ENCODE measurements at regions not wholly inside any gene's neighbourhood (a gene's known extent, or its start where the extent isn't known, plus 50 kb on each side); places are given as distances from the start of the nearest gene placed in this dataset.

DNA sequence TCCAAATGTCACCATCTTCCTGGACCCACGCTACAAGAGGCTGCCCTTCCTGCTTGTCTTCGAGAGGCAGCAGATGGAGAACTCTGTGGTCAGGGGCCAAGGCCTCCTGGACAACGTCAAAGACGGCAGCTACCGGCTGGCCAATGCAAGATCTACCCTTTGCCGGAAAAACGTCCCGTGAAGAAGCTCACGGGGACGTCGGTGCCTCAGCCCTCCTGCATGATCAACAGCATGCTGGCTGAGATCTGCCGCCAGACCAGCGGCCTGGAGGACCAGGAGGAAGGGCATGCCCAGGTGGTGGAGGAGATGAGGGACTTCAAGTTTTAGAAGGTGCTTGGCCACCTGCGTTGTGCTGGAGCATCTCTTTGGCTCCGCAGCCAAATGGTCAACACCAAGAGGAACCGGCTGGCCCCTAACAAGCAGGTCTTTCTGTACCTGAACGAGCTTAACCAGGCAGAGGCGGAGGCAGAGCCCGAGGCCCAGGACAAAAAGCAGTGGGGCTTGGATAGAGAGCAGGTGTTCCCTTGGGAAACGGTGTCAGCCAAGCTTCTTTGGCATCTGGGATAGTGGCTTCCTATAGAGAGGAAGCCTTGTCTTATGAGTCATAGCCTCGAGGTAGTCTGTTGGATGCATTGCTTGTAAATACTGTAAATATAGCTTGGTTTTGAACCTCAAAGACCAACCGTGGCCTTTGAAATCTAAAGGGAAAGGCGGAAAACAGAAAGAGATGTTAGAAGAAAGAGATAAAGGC, 94.8 kb upstream of the ELOVL6 start:
- Histone ChIP-seq H3K4me1 (ENCODE audit: control insufficient read depth in 2 of 2, insufficient read depth in 2 of 2, low read length in 2 of 2) (no peaks in the 10 kb centered on the region), H3K27ac (ENCODE audit: low read depth in 2 of 2, low read length in 2 of 2) (no peak overlapping the region), H3K9ac (ENCODE audit: low read depth in 1 of 2, low read length in 2 of 2) (no peak overlapping the region), H3K4me3 (ENCODE audit: low read length in 2 of 2) (no peak overlapping the region), H3K27me3 (ENCODE audit: control insufficient read depth in 2 of 2, insufficient read depth in 2 of 2, low read length in 2 of 2) (peaks cover 0 to 3% of the 10 kb centered on the region in 2 donors), H3K36me3 (ENCODE audit: control insufficient read depth in 2 of 2, insufficient read depth in 2 of 2, low read length in 2 of 2) (no peaks in the 10 kb centered on the region), H3K9me3 (ENCODE audit: control insufficient read depth in 2 of 2, low read length in 2 of 2) (no peaks in the 10 kb centered on the region)

DNA sequence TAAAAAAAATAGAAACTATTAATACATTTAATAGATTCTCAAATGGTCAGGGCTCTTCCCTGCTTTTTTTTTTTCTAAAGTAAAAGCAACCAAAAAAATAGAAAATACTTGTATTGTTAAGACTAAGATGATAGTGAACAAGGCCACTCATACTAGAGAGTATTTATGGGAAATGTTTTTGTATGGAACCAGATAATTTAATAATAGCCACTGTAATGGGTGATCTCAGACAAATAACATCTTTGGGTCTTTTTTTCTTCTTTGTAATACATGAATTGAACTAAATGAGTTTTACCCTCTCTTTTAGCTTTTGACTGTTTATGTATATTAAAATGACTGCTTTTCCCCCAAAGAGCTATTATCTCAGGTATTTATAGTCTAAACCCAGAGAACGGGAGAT, 92.1 kb upstream of the ELOVL6 start:
- Histone ChIP-seq H3K36me3 (ENCODE audit: control insufficient read depth in 2 of 2, insufficient read depth in 2 of 2, low read length in 2 of 2) (no peaks in the 10 kb centered on the region), H3K27ac (ENCODE audit: low read depth in 2 of 2, low read length in 2 of 2) (no peak overlapping the region), H3K9me3 (ENCODE audit: control insufficient read depth in 2 of 2, low read length in 2 of 2) (no peaks in the 10 kb centered on the region), H3K4me1 (ENCODE audit: control insufficient read depth in 2 of 2, insufficient read depth in 2 of 2, low read length in 2 of 2) (no peaks in the 10 kb centered on the region), H3K9ac (ENCODE audit: low read depth in 1 of 2, low read length in 2 of 2) (no peak overlapping the region), H3K27me3 (ENCODE audit: control insufficient read depth in 2 of 2, insufficient read depth in 2 of 2, low read length in 2 of 2) (peaks cover 0 to 3% of the 10 kb centered on the region in 2 donors), H3K4me3 (ENCODE audit: low read length in 2 of 2) (no peak overlapping the region)

DNA sequence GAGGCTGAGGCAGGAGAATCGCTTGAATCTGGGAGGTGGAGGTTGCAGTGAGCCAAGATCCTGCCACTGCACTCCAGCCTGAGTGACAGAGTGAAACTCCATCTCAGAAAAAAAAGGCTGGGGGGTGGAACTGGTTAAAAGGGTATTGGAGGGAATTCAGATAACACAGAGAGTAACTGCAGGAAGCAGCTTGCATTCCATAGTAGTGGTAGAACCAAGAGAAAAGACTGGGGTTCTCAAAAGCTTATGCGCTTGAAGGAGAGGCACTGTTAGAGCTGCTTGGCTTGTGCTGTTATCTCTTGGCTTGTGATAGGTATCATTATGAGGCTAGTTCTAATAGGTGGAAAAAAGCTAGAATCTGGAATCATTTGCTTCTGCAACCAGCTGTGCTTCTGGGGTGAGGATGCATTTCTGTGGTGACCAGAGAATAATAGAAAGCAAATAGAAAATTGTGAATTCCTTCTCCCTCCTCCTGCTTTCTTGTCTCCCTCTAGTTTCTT, 91.2 kb upstream of the ELOVL6 start:
- Histone ChIP-seq H3K27ac (ENCODE audit: low read depth in 2 of 2, low read length in 2 of 2) (no peak overlapping the region), H3K27me3 (ENCODE audit: control insufficient read depth in 2 of 2, insufficient read depth in 2 of 2, low read length in 2 of 2) (peaks cover 0 to 3% of the 10 kb centered on the region in 2 donors), H3K4me1 (ENCODE audit: control insufficient read depth in 2 of 2, insufficient read depth in 2 of 2, low read length in 2 of 2) (no peaks in the 10 kb centered on the region), H3K9ac (ENCODE audit: low read depth in 1 of 2, low read length in 2 of 2) (no peak overlapping the region), H3K9me3 (ENCODE audit: control insufficient read depth in 2 of 2, low read length in 2 of 2) (no peaks in the 10 kb centered on the region), H3K36me3 (ENCODE audit: control insufficient read depth in 2 of 2, insufficient read depth in 2 of 2, low read length in 2 of 2) (no peaks in the 10 kb centered on the region), H3K4me3 (ENCODE audit: low read length in 2 of 2) (no peak overlapping the region)

DNA sequence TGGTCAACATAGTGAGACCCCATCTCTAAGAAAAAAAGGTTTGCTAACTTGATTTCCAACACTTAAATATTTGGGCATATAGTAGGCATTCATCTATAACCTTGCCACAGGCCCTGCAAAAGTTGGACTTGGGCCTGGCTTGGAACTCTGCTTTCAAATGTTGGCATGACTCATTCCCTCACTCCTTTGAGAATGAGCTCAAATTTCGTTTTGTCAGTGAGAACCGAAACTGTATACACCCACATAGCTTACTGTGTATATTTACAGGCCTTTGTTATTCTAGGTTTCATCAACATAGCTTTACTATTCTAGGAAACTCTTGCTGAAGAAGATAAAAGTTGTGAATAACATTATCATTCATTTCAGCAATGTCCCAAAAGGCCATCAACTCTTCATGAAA, 88.7 kb upstream of the ELOVL6 start:
- Histone ChIP-seq H3K4me1 (ENCODE audit: control insufficient read depth in 2 of 2, insufficient read depth in 2 of 2, low read length in 2 of 2) (no peaks in the 10 kb centered on the region), H3K4me3 (ENCODE audit: low read length in 2 of 2) (no peak overlapping the region), H3K27ac (ENCODE audit: low read depth in 2 of 2, low read length in 2 of 2) (no peak overlapping the region), H3K36me3 (ENCODE audit: control insufficient read depth in 2 of 2, insufficient read depth in 2 of 2, low read length in 2 of 2) (no peaks in the 10 kb centered on the region), H3K9ac (ENCODE audit: low read depth in 1 of 2, low read length in 2 of 2) (no peak overlapping the region), H3K27me3 (ENCODE audit: control insufficient read depth in 2 of 2, insufficient read depth in 2 of 2, low read length in 2 of 2) (peaks cover 0 to 3% of the 10 kb centered on the region in 2 donors), H3K9me3 (ENCODE audit: control insufficient read depth in 2 of 2, low read length in 2 of 2) (no peaks in the 10 kb centered on the region)

DNA sequence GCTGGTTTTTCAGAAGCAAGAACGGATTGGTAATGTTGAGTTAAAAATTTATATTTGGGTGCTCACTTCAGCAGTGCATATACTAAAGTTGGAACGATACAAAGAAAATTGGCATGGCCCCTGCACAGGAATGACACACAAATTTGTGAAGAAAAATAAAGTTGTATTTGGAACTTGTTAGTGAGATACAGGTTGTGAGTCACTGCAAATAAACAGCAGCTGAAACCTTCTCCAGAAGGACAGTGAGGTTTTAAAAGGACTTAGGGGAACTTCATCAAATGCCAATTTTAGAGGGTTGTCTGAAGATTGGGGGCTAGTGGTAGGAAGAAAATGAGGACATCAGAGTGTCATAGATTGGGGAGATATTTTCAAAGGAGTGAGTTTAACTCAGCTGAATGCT, 79.7 kb upstream of the ELOVL6 start:
- Histone ChIP-seq H3K36me3 (ENCODE audit: control insufficient read depth in 2 of 2, insufficient read depth in 2 of 2, low read length in 2 of 2) (no peaks in the 10 kb centered on the region), H3K9ac (ENCODE audit: low read depth in 1 of 2, low read length in 2 of 2) (no peak overlapping the region), H3K4me1 (ENCODE audit: control insufficient read depth in 2 of 2, insufficient read depth in 2 of 2, low read length in 2 of 2) (no peaks in the 10 kb centered on the region), H3K27ac (ENCODE audit: low read depth in 2 of 2, low read length in 2 of 2) (no peak overlapping the region), H3K4me3 (ENCODE audit: low read length in 2 of 2) (no peak overlapping the region), H3K9me3 (ENCODE audit: control insufficient read depth in 2 of 2, low read length in 2 of 2) (no peaks in the 10 kb centered on the region), H3K27me3 (ENCODE audit: control insufficient read depth in 2 of 2, insufficient read depth in 2 of 2, low read length in 2 of 2) (no peaks in the 10 kb centered on the region)

DNA sequence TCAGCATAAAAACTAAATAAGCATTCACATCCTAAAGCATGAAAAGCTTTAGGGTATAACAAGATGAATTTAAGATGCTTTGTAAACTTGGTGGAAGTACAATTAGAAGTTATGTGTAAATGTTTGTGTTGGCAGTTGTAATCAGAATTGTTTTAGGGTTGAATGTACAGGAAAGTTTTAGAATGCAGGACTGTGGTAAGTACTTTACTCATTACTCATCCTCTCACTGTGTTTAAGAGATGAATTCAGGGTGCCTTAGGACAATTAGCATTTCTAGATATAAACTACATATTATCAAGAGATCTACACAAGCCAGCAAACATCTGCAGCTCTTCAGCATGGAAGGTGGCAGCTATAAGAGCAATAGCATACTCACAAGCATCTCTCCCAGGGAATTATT, 77.5 kb upstream of the ELOVL6 start:
- H3K9me3 ChIP-seq (ENCODE audit: control insufficient read depth in 2 of 2, low read length in 2 of 2): no peaks in the 10 kb centered on the region
- H3K27ac ChIP-seq (ENCODE audit: low read depth in 2 of 2, low read length in 2 of 2): no peak overlapping the region
- H3K4me3 ChIP-seq (ENCODE audit: low read length in 2 of 2): no peak overlapping the region
- H3K27me3 ChIP-seq (ENCODE audit: control insufficient read depth in 2 of 2, insufficient read depth in 2 of 2, low read length in 2 of 2): no peaks in the 10 kb centered on the region
- H3K36me3 ChIP-seq (ENCODE audit: control insufficient read depth in 2 of 2, insufficient read depth in 2 of 2, low read length in 2 of 2): no peaks in the 10 kb centered on the region
- H3K4me1 ChIP-seq (ENCODE audit: control insufficient read depth in 2 of 2, insufficient read depth in 2 of 2, low read length in 2 of 2): no peaks in the 10 kb centered on the region
- H3K9ac ChIP-seq (ENCODE audit: low read depth in 1 of 2, low read length in 2 of 2): no peak overlapping the region

DNA sequence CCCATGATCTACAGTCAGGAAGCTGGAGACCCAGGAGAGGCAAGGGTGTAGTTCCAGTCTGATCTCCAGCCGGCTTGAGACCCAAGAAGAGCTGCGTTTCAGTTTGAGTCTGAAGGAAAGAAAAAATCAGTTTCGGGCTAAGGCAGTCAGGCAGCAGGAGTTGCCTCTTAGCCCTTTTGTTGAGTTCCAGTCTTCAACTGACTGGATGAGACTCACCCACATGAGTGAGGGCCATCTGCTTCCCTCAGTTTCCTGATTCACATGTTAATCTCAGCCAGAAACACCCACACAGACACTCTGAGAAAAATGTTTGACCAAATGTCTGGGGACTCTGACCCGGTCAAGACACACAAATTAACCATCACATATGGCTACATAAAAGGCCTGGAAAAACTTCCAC, 73.6 kb upstream of the ELOVL6 start:
- Histone ChIP-seq H3K4me1 (ENCODE audit: control insufficient read depth in 2 of 2, insufficient read depth in 2 of 2, low read length in 2 of 2) (no peaks in the 10 kb centered on the region), H3K9ac (ENCODE audit: low read depth in 1 of 2, low read length in 2 of 2) (no peak overlapping the region), H3K4me3 (ENCODE audit: low read length in 2 of 2) (no peak overlapping the region), H3K9me3 (ENCODE audit: control insufficient read depth in 2 of 2, low read length in 2 of 2) (no peaks in the 10 kb centered on the region), H3K27ac (ENCODE audit: low read depth in 2 of 2, low read length in 2 of 2) (no peak overlapping the region), H3K36me3 (ENCODE audit: control insufficient read depth in 2 of 2, insufficient read depth in 2 of 2, low read length in 2 of 2) (no peaks in the 10 kb centered on the region), H3K27me3 (ENCODE audit: control insufficient read depth in 2 of 2, insufficient read depth in 2 of 2, low read length in 2 of 2) (no peaks in the 10 kb centered on the region)

DNA sequence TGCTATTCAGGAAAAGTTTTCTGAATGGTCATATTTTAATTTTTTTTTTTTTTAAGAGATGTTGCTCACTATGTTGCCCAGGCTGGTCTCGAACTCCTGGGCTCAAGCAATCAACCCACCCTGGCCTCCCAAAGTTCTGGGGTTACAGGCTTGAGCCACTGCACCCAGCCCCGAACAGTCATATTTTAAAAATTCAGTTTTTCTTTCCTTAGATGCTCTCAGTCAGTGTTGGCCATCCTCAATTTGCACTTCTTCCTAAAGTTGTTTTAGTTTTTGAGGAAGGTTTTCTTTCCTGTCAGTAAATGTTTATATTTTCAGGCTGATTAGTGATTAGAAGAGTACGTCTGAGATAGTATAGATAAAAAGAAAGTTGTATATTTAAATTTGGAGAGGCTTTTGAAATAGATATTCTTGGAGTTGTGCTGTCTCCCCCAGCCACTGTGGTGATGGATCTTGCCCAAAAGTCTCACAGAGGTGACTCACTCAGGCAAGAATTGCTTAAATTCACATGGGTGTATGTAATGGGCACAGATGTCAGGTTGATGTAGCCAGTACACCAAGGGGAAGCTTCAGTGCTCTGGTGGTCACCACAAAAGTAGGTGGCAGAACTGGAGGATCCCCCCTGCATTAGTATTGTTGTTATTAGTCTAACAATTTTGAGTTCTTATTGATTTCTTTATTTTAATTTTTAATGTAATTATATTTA, 72.2 kb upstream of the ELOVL6 start:
- Histone ChIP-seq H3K4me3 (ENCODE audit: low read length in 2 of 2) (no peak overlapping the region), H3K9me3 (ENCODE audit: control insufficient read depth in 2 of 2, low read length in 2 of 2) (no peaks in the 10 kb centered on the region), H3K9ac (ENCODE audit: low read depth in 1 of 2, low read length in 2 of 2) (no peak overlapping the region), H3K36me3 (ENCODE audit: control insufficient read depth in 2 of 2, insufficient read depth in 2 of 2, low read length in 2 of 2) (no peaks in the 10 kb centered on the region), H3K4me1 (ENCODE audit: control insufficient read depth in 2 of 2, insufficient read depth in 2 of 2, low read length in 2 of 2) (no peaks in the 10 kb centered on the region), H3K27ac (ENCODE audit: low read depth in 2 of 2, low read length in 2 of 2) (no peak overlapping the region), H3K27me3 (ENCODE audit: control insufficient read depth in 2 of 2, insufficient read depth in 2 of 2, low read length in 2 of 2) (no peaks in the 10 kb centered on the region)

DNA sequence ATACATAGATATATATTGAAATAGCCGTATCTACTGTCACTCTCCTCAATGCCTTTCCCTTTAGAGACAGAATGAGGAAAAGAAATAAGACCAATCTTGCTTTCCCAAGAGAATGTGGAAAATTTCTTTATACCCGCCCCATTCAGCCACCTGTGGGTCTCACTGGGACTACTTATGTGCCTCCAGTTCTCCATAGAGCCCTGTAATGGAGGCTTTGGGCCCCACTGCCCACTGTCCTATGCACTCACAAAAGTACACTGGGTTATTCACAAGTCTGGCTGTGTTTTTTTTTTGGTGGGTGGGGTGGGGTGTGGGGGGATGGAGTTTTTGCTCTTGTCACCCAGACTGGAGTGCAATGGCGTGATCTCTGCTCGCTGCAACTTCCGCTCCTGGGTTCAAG, 70.4 kb upstream of the ELOVL6 start:
- Histone ChIP-seq H3K4me3 (ENCODE audit: low read length in 2 of 2) (no peak overlapping the region), H3K36me3 (ENCODE audit: control insufficient read depth in 2 of 2, insufficient read depth in 2 of 2, low read length in 2 of 2) (no peaks in the 10 kb centered on the region), H3K4me1 (ENCODE audit: control insufficient read depth in 2 of 2, insufficient read depth in 2 of 2, low read length in 2 of 2) (no peaks in the 10 kb centered on the region), H3K9ac (ENCODE audit: low read depth in 1 of 2, low read length in 2 of 2) (no peak overlapping the region), H3K9me3 (ENCODE audit: control insufficient read depth in 2 of 2, low read length in 2 of 2) (no peaks in the 10 kb centered on the region), H3K27ac (ENCODE audit: low read depth in 2 of 2, low read length in 2 of 2) (no peak overlapping the region), H3K27me3 (ENCODE audit: control insufficient read depth in 2 of 2, insufficient read depth in 2 of 2, low read length in 2 of 2) (no peaks in the 10 kb centered on the region)

DNA sequence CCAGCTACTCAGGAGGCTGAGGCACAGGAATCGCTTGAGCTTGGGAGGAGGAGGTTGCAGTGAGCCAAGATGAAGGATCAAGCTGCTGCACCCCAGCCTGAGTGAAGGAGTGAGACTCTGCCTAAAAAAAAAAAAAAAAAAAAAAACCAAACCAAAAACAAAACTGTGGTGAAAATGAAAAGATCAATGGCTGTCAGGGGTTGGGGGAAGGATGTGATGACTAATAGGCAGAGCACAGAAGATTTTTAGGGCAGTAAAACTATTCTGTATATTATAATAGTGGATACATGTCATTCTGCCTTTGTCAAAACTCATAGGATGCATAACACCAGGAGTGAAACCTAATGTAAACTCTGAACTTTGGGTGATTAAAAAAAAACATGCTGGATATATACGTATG, 69.9 kb upstream of the ELOVL6 start:
- Histone ChIP-seq H3K27me3 (ENCODE audit: control insufficient read depth in 2 of 2, insufficient read depth in 2 of 2, low read length in 2 of 2) (no peaks in the 10 kb centered on the region), H3K27ac (ENCODE audit: low read depth in 2 of 2, low read length in 2 of 2) (no peak overlapping the region), H3K36me3 (ENCODE audit: control insufficient read depth in 2 of 2, insufficient read depth in 2 of 2, low read length in 2 of 2) (no peaks in the 10 kb centered on the region), H3K9ac (ENCODE audit: low read depth in 1 of 2, low read length in 2 of 2) (no peak overlapping the region), H3K4me1 (ENCODE audit: control insufficient read depth in 2 of 2, insufficient read depth in 2 of 2, low read length in 2 of 2) (no peaks in the 10 kb centered on the region), H3K9me3 (ENCODE audit: control insufficient read depth in 2 of 2, low read length in 2 of 2) (no peaks in the 10 kb centered on the region), H3K4me3 (ENCODE audit: low read length in 2 of 2) (no peak overlapping the region)

Data from mucosa of rectum (tissue), 2 donors.